ENCODE measurements at regions not wholly inside any gene's neighbourhood (a gene's known extent, or its start where the extent isn't known, plus 50 kb on each side); places are given as distances from the start of the nearest gene placed in this dataset.

GRCh38 chr9:28197653-28198052, 624.4 kb upstream of the C9orf72 start:
- ChIA-PET POLR2A (no interaction called here), CTCF (no interaction called here)
- BruUV-seq (replicated peaks), result no TSS peak
- in situ Hi-C loops (cut with HindIII; ENCODE audit: low pct_unique_long_range_greater_than_20kb, low sequenced_read_pairs) (no loop called here), intact Hi-C loops (cut with micrococcal nuclease; ENCODE audit: unreplicated experiment) (no loop called here)
- DNase-seq (ENCODE audit: low read depth, low spot score), result no peak
- no peak overlapping the region for H3K27ac ChIP-seq (ENCODE audit: low read length)
- H3K36me3 ChIP-seq (ENCODE audit: control insufficient read depth, insufficient read depth, low read length), result no peaks in the 10 kb centered on the region
- no peak overlapping the region for H3K4me3 ChIP-seq (ENCODE audit: low read depth in 2 of 2, low read length in 2 of 2)
- no peaks in the 10 kb centered on the region for H3K27me3 ChIP-seq (ENCODE audit: control insufficient read depth, insufficient read depth, low read length)
- no peak for ATAC-seq
- no peaks in the 10 kb centered on the region for H3K4me1 ChIP-seq (ENCODE audit: control insufficient read depth, insufficient read depth, low read length)
- no peaks in the 10 kb centered on the region for H3K9me3 ChIP-seq (ENCODE audit: control insufficient read depth, insufficient read depth, low read depth, low read length)
- no peak for TF ChIP-seq CTCF (IDR thresholded peaks at IDR 0.05)
- no peak for TF ChIP-seq POLR2AphosphoS5 (IDR thresholded peaks at IDR 0.05; ENCODE audit: low read depth, low read length)
- TF ChIP-seq TCF7L2 (IDR thresholded peaks at IDR 0.05; ENCODE audit: low read depth, low read length), result no peak
- TF ChIP-seq, protein P1, sequence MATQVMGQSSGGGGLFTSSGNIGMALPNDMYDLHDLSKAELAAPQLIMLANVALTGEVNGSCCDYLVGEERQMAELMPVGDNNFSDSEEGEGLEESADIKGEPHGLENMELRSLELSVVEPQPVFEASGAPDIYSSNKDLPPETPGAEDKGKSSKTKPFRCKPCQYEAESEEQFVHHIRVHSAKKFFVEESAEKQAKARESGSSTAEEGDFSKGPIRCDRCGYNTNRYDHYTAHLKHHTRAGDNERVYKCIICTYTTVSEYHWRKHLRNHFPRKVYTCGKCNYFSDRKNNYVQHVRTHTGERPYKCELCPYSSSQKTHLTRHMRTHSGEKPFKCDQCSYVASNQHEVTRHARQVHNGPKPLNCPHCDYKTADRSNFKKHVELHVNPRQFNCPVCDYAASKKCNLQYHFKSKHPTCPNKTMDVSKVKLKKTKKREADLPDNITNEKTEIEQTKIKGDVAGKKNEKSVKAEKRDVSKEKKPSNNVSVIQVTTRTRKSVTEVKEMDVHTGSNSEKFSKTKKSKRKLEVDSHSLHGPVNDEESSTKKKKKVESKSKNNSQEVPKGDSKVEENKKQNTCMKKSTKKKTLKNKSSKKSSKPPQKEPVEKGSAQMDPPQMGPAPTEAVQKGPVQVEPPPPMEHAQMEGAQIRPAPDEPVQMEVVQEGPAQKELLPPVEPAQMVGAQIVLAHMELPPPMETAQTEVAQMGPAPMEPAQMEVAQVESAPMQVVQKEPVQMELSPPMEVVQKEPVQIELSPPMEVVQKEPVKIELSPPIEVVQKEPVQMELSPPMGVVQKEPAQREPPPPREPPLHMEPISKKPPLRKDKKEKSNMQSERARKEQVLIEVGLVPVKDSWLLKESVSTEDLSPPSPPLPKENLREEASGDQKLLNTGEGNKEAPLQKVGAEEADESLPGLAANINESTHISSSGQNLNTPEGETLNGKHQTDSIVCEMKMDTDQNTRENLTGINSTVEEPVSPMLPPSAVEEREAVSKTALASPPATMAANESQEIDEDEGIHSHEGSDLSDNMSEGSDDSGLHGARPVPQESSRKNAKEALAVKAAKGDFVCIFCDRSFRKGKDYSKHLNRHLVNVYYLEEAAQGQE (IDR thresholded peaks at IDR 0.05; ENCODE audit: insufficient read depth in 1 of 2, low read depth in 2 of 2, low read length in 1 of 2), result no peak
- TF ChIP-seq SIN3A (IDR thresholded peaks at IDR 0.05; ENCODE audit: borderline replicate concordance, insufficient read depth, low read depth, low read length), result no peak

DNA sequence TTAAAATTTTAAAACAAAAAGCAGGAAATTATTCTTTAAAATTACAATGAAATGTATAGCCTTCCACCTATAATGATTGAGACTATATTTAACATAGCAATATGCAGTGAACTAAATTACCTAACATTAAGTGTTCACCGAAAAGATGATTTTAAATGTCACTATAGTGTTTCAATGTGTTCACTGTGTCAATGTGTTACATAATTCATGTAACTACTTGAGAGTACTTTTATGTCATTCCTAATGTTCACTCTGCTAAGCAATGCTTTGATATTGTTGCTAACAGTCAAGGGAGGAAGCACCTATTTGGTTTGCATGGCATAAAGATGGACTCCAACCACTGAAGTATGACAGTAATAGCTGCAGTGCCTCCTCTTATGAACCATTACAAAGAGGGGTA, 629.8 kb upstream of the C9orf72 start:
- no peak for TF ChIP-seq CTCF (IDR thresholded peaks at IDR 0.05)
- TF ChIP-seq POLR2AphosphoS5 (IDR thresholded peaks at IDR 0.05; ENCODE audit: low read depth, low read length), result no peak
- no peak for TF ChIP-seq SIN3A (IDR thresholded peaks at IDR 0.05; ENCODE audit: borderline replicate concordance, insufficient read depth, low read depth, low read length)
- no peak for TF ChIP-seq TCF7L2 (IDR thresholded peaks at IDR 0.05; ENCODE audit: low read depth, low read length)
- TF ChIP-seq, protein P1 (IDR thresholded peaks at IDR 0.05; ENCODE audit: insufficient read depth in 1 of 2, low read depth in 2 of 2, low read length in 1 of 2), result no peak
- ATAC-seq (no peak), DNase-seq (ENCODE audit: low read depth, low spot score) (no peak)
- POLR2A ChIA-PET, result no interaction called here
- CTCF ChIA-PET, result no interaction called here
- no peaks in the 10 kb centered on the region for H3K4me1 ChIP-seq (ENCODE audit: control insufficient read depth, insufficient read depth, low read length)
- BruUV-seq (replicated peaks), result no TSS peak
- no peaks in the 10 kb centered on the region for H3K9me3 ChIP-seq (ENCODE audit: control insufficient read depth, insufficient read depth, low read depth, low read length)
- H3K27me3 ChIP-seq (ENCODE audit: control insufficient read depth, insufficient read depth, low read length), result no peaks in the 10 kb centered on the region
- no peak overlapping the region for H3K4me3 ChIP-seq (ENCODE audit: low read depth in 2 of 2, low read length in 2 of 2)
- H3K36me3 ChIP-seq (ENCODE audit: control insufficient read depth, insufficient read depth, low read length), result no peaks in the 10 kb centered on the region
- no peak overlapping the region for H3K27ac ChIP-seq (ENCODE audit: low read length)
- in situ Hi-C loops (cut with HindIII; ENCODE audit: low pct_unique_long_range_greater_than_20kb, low sequenced_read_pairs), result no loop called here
- intact Hi-C loops (cut with micrococcal nuclease; ENCODE audit: unreplicated experiment), result no loop called here
